GM18520 (cell line): ENCODE measurements at regions not wholly inside any gene's neighbourhood (a gene's known extent, or its start where the extent isn't known, plus 50 kb on each side); places are given as distances from the start of the nearest gene placed in this dataset.

Experiments used
- ATAC-seq: cut with Tn5 transposase; IDR thresholded peaks from one replicate; pipeline ENCODE4 v1.9.1; 2021; ENCODE audit not compliant: unreplicated experiment

DNA sequence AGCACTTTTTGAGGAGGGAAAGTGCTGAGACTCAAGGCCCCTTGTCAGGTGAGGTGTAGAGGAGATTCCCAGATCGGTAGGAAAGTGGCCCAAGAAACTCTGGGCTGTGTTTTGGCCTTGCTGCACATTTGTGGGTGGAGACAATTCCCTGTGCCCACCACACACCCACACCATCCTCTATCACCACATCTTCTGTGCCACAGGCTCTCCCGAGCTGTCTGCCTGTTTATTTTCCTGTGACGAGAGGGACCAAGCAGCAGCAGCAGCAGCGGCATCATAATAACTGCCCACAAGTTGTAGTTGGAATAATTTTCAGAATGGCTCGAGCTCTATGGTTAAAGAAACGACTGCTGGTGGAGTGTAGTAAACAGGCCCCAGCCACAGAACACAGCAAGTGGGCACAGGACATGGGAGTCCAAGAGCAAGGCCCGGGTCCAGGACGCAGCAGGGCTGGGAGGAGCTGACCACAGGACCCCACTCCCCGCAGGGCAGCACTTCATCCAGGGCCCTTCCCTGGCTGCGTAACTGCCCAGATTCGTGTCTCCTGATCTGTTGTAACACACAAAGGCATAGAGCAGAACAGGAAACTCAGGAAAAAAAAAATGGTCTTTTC lies 55.6 kb upstream of the BCL2L14 start:
- no peak for ATAC-seq

DNA sequence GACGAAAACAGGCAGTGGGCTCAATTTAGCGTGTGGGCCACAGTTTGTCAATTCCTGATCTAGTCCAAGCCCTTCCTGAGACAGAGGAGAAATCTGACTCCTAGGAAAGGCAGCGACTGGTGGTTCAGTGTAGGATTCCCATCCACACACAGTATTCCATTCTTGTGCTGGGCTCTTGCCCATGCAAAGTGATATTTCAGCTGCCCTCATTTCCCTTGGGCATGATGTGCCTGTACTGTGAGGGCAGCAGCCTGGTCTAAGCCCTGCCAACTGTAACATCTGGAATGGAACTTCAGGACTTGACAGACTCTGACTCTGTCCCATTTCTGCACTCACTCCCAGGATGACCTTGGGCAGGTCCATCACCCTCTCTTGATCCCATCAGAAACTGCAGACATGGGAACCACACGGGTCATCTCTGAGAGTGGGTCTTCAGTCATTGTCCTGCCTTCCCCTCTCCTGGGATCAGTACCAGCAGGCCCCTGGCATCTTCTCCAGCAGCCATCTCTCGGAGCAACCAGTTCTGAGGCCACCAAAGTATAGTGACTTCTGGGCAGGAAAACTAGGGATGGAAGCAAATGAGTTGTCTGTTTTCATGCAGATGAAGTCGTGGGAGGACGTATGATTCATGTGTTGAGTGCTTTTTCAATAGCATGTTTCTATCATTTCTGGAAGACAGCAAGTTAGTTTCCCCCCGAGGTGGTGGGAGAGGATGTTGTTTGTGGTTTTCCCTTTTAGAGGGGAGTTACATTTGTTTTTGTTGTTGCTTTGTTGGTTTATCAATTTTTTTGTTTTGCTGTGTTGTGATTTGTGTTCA lies 54.2 kb upstream of the BCL2L14 start:
- no peak for ATAC-seq

DNA sequence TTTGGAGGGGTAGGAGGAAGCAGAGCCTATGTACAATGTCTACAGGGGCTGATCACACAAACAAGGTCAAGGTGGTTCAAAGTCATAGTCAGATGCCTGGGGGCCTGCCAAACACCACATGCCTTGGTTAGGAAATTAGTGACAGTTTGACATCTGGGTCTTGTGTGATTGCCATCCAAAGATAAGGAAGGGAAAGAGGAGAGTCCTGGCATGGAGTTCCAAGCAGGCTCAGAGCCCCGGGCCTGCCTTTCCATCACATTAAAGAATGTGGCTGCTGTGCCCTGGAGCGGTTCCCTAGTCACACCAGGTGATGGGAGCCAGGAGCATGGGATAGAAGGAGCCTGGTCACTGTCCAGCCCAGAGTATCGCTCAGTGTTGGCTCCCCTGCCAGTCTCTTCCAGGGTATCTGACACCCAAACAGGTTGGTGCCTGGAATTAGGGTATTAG lies 53.6 kb upstream of the BCL2L14 start:
- ATAC-seq: no peak

DNA sequence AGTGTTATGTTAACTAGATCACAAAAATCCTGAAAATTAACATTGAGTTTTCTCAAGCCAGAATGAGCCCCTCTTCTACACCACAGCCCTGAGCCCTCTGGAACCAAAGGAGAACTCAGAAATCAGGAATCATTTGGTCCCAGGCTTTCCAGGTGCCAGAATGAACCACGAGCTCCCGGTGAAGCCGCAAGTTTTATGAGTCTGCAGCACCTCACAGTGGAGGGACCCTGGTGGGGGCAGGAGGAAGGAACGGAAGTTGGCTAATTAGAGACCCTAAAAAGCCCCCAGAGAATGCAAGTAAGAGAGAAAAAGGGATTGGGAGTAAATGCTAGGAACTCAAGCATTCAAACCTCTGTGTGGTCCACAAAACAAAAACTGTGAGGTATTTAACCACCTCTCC lies 52.9 kb upstream of the BCL2L14 start:
- ATAC-seq: no peak

DNA sequence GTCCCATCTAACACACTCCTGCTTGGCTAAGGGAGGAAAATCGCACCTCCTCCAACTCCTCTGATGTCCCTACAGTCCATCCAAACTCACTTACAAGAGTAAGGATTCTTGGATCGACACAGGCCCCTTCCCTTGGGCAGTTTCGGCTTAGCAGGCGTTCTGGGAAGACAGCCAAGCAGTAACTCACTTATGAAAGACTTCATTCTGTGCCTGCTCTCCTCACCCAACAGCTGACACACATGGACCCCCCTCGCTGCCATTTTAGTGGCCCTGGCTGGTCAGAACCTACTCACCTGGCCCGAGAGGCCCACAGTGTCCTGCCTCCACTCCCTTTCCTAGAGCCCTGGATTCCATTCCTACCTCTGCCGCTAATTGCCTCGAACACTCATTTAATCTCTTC lies 52.3 kb upstream of the BCL2L14 start:
- no peak for ATAC-seq

DNA sequence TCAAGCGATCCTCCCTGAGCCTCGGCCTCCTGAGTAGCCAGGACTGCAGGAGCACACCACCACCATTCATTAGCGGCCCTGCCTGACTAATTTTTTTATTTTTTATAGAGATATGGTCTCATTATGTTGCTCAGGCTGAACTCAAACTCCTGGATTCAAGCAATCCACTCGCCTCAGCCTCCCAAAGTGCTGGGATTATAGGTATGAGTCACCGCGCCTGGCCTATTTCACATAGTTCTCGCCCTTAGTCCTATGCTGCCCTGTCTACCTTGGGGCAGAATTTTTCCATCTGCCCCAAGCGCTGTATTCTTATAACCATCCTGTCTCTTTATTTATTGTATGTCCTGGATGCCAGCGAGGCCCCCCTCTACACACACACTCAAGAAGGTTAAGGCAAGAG lies 50.9 kb upstream of the BCL2L14 start:
- ATAC-seq: no peak

DNA sequence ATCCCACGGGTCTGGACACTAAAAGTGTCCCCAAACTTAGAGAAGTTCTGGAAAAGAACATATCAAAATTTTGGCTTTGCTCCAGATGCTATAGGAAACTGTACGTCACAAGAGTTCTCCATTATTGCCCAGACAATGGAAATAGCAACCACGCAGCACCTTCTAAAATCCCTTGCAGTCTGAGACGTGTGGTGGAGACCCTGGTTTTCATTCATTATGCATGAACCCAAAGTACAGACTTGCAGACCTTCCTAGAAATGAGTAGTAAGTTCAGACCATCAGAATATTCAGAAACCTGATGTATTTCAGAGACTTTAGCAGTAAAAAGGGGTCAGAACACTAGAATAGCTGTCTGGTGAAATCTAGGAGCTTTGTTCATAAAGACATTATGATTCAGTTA lies 50.0 kb upstream of the BCL2L14 start:
- ATAC-seq: no peak
